ENCODE measurements at regions not wholly inside any gene's neighbourhood (a gene's known extent, or its start where the extent isn't known, plus 50 kb on each side); places are given as distances from the start of the nearest gene placed in this dataset.

GRCh38 chr11:122572592-122572991 is 82.9 kb upstream of the UBASH3B start:
- TF ChIP-seq, protein P1, sequence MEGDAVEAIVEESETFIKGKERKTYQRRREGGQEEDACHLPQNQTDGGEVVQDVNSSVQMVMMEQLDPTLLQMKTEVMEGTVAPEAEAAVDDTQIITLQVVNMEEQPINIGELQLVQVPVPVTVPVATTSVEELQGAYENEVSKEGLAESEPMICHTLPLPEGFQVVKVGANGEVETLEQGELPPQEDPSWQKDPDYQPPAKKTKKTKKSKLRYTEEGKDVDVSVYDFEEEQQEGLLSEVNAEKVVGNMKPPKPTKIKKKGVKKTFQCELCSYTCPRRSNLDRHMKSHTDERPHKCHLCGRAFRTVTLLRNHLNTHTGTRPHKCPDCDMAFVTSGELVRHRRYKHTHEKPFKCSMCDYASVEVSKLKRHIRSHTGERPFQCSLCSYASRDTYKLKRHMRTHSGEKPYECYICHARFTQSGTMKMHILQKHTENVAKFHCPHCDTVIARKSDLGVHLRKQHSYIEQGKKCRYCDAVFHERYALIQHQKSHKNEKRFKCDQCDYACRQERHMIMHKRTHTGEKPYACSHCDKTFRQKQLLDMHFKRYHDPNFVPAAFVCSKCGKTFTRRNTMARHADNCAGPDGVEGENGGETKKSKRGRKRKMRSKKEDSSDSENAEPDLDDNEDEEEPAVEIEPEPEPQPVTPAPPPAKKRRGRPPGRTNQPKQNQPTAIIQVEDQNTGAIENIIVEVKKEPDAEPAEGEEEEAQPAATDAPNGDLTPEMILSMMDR (IDR thresholded peaks at IDR 0.05), result no peak
- no peak for TF ChIP-seq POLR2A (IDR thresholded peaks at IDR 0.05)
- no peak for TF ChIP-seq EP300 (IDR thresholded peaks at IDR 0.05)

Data from ovary (tissue), 3 donors.